BJ (cell line): ENCODE measurements at regions not wholly inside any gene's neighbourhood (a gene's known extent, or its start where the extent isn't known, plus 50 kb on each side); places are given as distances from the start of the nearest gene placed in this dataset.
"Not testable (repeated sequence)": the region's sequence is repeated elsewhere in the genome, so short reads cannot be mapped to it uniquely, and the experiment has no call there.

Source experiments
- CTCF ChIA-PET: fragments of 350-600 bp; formaldehyde crosslinking; extraction: SDS; loops from one replicate; lab custom pipeline; 2021; ENCODE audit warnings: antibody characterized with exemption, inconsistent platforms; lab: Yijun Ruan, JAX
- POLR2A ChIA-PET: fragments of 300-600 bp; sonication (Branson Sonifier 250); formaldehyde crosslinking; extraction: SDS; loops from one replicate; lab custom pipeline; 2021; ENCODE audit warnings: antibody characterized with exemption; lab: Charles Lee
- DNase-seq: peaks from one replicate; pipeline ENCODE4 v3.0.0-alpha.2; 2011; ENCODE audit warnings: low read depth
- H3K27me3 ChIP-seq: 2 replicates; pipeline ENCODE4 v1.6.0; 2011; ENCODE audit warnings: low read length; ENCODE audit not compliant: control insufficient read depth, insufficient read depth
- H3K36me3 ChIP-seq: 2 replicates; pipeline ENCODE4 v1.5.1; 2011; ENCODE audit warnings: low read length; ENCODE audit not compliant: control insufficient read depth, insufficient read depth
- H3K4me3 ChIP-seq: 2 replicates; pipeline ENCODE4 v1.5.1; 2011; ENCODE audit warnings: low read depth, mild to moderate bottlenecking, control low read depth, low read length
- TF ChIP-seq, protein P1 (sequence below): IDR thresholded peaks from 2 replicates; pipeline ENCODE4 v1.5.1; 2011; ENCODE audit warnings: low read depth, mild to moderate bottlenecking, control low read depth, inconsistent platforms, low read length, moderate library complexity; ENCODE audit not compliant: insufficient read depth

DNA sequence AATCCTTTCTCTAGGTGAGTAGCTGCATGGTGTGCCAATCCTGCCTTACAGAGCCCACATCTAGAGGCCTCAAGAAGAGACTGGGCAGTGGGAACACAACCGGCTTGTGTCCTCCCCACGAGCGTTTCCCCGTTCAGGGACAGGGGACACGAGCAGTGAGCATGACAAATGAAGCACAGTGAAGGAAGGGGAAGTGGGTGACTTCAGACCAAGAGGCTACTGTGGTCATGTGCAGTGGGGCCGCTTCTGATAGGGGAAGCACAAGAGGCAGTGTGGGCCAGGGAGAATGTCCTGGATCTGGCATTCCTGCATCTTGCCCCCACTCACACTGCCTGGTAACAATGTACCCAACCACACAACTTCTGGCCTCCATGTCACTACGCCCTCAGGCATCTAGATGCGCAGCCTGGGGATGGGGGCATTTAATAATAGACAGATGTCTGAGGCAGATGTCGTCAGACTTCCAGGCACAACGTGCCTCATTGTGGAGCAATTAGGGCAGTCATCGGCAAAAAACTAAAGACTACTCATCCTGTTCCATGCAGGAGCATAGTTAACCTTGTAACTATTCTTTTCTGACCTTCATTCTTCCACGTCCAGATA lies 155.6 kb upstream of the NBPF11 start:
- ChIA-PET POLR2A (no interaction called here), CTCF (no interaction called here)
- Histone ChIP-seq H3K36me3 (no peaks in the 10 kb centered on the region), H3K4me3 (no peak overlapping the region), H3K27me3 (peaks cover 11% of the 10 kb centered on the region)
- DNase-seq = no peak
- TF ChIP-seq, protein P1, sequence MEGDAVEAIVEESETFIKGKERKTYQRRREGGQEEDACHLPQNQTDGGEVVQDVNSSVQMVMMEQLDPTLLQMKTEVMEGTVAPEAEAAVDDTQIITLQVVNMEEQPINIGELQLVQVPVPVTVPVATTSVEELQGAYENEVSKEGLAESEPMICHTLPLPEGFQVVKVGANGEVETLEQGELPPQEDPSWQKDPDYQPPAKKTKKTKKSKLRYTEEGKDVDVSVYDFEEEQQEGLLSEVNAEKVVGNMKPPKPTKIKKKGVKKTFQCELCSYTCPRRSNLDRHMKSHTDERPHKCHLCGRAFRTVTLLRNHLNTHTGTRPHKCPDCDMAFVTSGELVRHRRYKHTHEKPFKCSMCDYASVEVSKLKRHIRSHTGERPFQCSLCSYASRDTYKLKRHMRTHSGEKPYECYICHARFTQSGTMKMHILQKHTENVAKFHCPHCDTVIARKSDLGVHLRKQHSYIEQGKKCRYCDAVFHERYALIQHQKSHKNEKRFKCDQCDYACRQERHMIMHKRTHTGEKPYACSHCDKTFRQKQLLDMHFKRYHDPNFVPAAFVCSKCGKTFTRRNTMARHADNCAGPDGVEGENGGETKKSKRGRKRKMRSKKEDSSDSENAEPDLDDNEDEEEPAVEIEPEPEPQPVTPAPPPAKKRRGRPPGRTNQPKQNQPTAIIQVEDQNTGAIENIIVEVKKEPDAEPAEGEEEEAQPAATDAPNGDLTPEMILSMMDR = no peak

DNA sequence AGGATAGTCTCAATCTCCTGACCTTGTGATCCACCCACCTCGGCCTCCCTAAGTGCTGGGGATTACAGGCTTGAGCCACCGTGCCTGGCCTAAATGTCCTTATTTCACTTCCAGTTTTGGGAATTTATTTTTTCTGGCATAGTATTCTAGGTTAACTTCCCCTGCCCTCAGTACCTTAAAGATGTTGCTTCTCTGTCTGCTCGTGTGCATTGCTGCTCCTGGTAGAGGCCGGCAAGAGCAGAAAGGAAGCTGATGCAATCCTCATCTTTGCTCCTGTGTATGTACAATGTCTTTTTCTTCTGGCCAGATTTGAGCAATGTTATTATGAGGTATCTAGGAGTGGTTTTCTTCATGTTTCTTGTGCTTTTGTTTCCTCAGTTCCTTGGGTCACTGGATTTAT lies 152.9 kb upstream of the NBPF11 start:
- H3K27me3 ChIP-seq, POLR2A ChIA-PET, CTCF ChIA-PET, DNase-seq, H3K36me3 ChIP-seq, H3K4me3 ChIP-seq: not testable (repeated sequence)

- peak overlapping the region; percentile 42 for H3K4me3 ChIP-seq
- DNase-seq, H3K27me3 ChIP-seq, CTCF ChIA-PET, H3K36me3 ChIP-seq, POLR2A ChIA-PET: not testable (repeated sequence)
These were observed 150.7 kb upstream of the NBPF11 start for GRCh38 chr1:148302586-148303364.

GRCh38 chr1:148297852-148298251 lies 145.8 kb upstream of the NBPF11 start:
- DNase-seq, H3K4me3 ChIP-seq, H3K27me3 ChIP-seq, POLR2A ChIA-PET, H3K36me3 ChIP-seq: not testable (repeated sequence)
- CTCF ChIA-PET = interaction anchor here (1.1 kb wide), 1 partner anchor 22 kb away, joined by 3 read pairs; no protein-coding TSS in a partner anchor

GRCh38 chr1:148296511-148296910 lies 144.4 kb upstream of the NBPF11 start:
- ChIA-PET POLR2A (no interaction called here), CTCF (no interaction called here)
- no peaks in the 10 kb centered on the region for H3K27me3 ChIP-seq
- DNase-seq = no peak
- TF ChIP-seq, protein P1 = no peak
- no peaks in the 10 kb centered on the region for H3K36me3 ChIP-seq
- no peak overlapping the region for H3K4me3 ChIP-seq

- H3K36me3 ChIP-seq = no peaks in the 10 kb centered on the region
- CTCF ChIA-PET = no interaction called here
- POLR2A ChIA-PET = no interaction called here
- H3K4me3 ChIP-seq = no peak overlapping the region
- TF ChIP-seq, protein P1 = no peak
- H3K27me3 ChIP-seq = no peaks in the 10 kb centered on the region; the same call in 1 of the 2 replicates
- DNase-seq = no peak
These were observed 142.2 kb upstream of the NBPF11 start for GRCh38 chr1:148294116-148294807.
